HepG2 (cell line): ENCODE measurements at regions not wholly inside any gene's neighbourhood (a gene's known extent, or its start where the extent isn't known, plus 50 kb on each side); places are given as distances from the start of the nearest gene placed in this dataset.

Source experiments
- ATAC-seq: fragments of 200-7000 bp; cut with Tn5 transposase; 3 replicates; pipeline ENCODE4 v1.9.1; 2020; ENCODE audit warnings: mild to moderate bottlenecking, moderate library complexity
- BruUV-seq: library from RNA; stranded (reverse); fragments of 400-500 nt; replicated peaks from 2 replicates; lab custom pipeline; 2021; lab: Mats Ljungman, UMichigan
- CTCF ChIA-PET: fragments of 300-600 bp; formaldehyde crosslinking; extraction: SDS; loops from one replicate; lab custom pipeline; 2021; ENCODE audit warnings: low total read pairs, inconsistent platforms, low intra/inter-chr PET ratio; lab: Yijun Ruan, JAX
- POLR2A ChIA-PET: fragments of 350-600 bp; sonication (Branson Sonifier 250); formaldehyde crosslinking; loops from one replicate; lab custom pipeline; 2020; ENCODE audit warnings: antibody characterized with exemption, inconsistent platforms; lab: Yijun Ruan, JAX
- DNase-seq: peaks from one replicate; pipeline ENCODE4 v3.0.0-alpha.2; 2015; ENCODE audit warnings: low spot score
- FAIRE-seq: peaks from 3 replicates; lab custom pipeline; 2011; peaks lifted over from hg19 to GRCh38; lab: Jason Lieb, UNC
- H2AFZ ChIP-seq: one replicate; pipeline ENCODE4 v1.6.1; 2011; ENCODE audit warnings: low read length, inconsistent platforms
- H3K27ac ChIP-seq: fragments of 300-600 bp; 3 replicates; pipeline ENCODE4 v1.8.0; 2011; ENCODE audit warnings: mixed run types, mild to moderate bottlenecking, mixed read lengths, low read length, inconsistent platforms; ENCODE audit not compliant: insufficient read depth; ENCODE audit errors: extremely low read length
- H3K27me3 ChIP-seq, 2 experiments: fragments of 200-600 bp in 1 of 2; 2 replicates in 1 of 2; 3 replicates in 1 of 2; pipeline versions ENCODE4 v1.6.0 to v1.8.0; 2011; ENCODE audit warnings: low read length in 2 of 2, mild to moderate bottlenecking in 2 of 2, moderate library complexity in 2 of 2, inconsistent platforms in 1 of 2; ENCODE audit not compliant: insufficient read depth in 2 of 2, control insufficient read depth in 1 of 2
- H3K36me3 ChIP-seq, 2 experiments: fragments of 200-600 bp in 1 of 2; replicated peaks in 1 of 2; 2 replicates in 1 of 2; 3 replicates in 1 of 2; pipeline versions ENCODE4 v1.5.1 to v1.8.0; 2011; ENCODE audit warnings: low read length in 2 of 2, inconsistent platforms in 1 of 2; ENCODE audit not compliant: insufficient read depth in 2 of 2, control insufficient read depth in 1 of 2
- H3K4me1 ChIP-seq: 2 replicates; pipeline ENCODE4 v1.5.1; 2012; ENCODE audit warnings: low read length, inconsistent platforms; ENCODE audit not compliant: insufficient read depth
- H3K4me2 ChIP-seq: 2 replicates; pipeline ENCODE4 v1.6.0; 2011; ENCODE audit warnings: low read depth, low read length, inconsistent platforms
- H3K4me3 ChIP-seq, 3 experiments: fragments of 200-600 bp in 1 of 3; sonication (generic), shearing (Covaris generic) in 1 of 3; replicated peaks in 1 of 3; 2 replicates each; pipeline ENCODE4 v1.5.1; 2011 to 2016; ENCODE audit warnings: low read length in 3 of 3, inconsistent platforms in 2 of 3, low read depth in 2 of 3, mild to moderate bottlenecking in 2 of 3, control low read depth in 1 of 3, mixed read lengths in 1 of 3; ENCODE audit not compliant: insufficient read depth in 1 of 3
- H3K79me2 ChIP-seq: one replicate; pipeline ENCODE4 v1.6.1; 2011; ENCODE audit warnings: low read length, inconsistent platforms; ENCODE audit not compliant: insufficient read depth
- H3K9ac ChIP-seq: 2 replicates; pipeline ENCODE4 v1.6.0; 2011; ENCODE audit warnings: mild to moderate bottlenecking, low read depth, low read length, inconsistent platforms; ENCODE audit not compliant: insufficient read depth
- H3K9me3 ChIP-seq: 2 replicates; pipeline ENCODE4 v1.5.1; 2012; ENCODE audit warnings: mild to moderate bottlenecking, low read length
- H4K20me1 ChIP-seq: 2 replicates; pipeline ENCODE4 v1.6.0; 2011; ENCODE audit warnings: inconsistent platforms, mild to moderate bottlenecking, low read length, moderate library complexity; ENCODE audit not compliant: insufficient read depth
- ATM ChIP-seq: fragments of 450-650 bp; IDR thresholded peaks from 2 replicates; pipeline ENCODE4 v1.7.1; 2017; ENCODE audit warnings: mild to moderate bottlenecking, borderline replicate concordance
- CHD4 ChIP-seq: fragments of 200-600 bp; sonication (generic); IDR thresholded peaks from 2 replicates; pipeline ENCODE4 v1.7.0; 2017; ENCODE audit warnings: mild to moderate bottlenecking, low read length, borderline replicate concordance
- HNRNPH1 ChIP-seq: fragments of 200-400 bp; formaldehyde crosslinking; optimal IDR thresholded peaks from 2 replicates; pipeline ENCODE3; 2017; ENCODE audit warnings: mild to moderate bottlenecking, low read depth, low read length
- HOXA9 ChIP-seq: sonication (generic); formaldehyde crosslinking; IDR thresholded peaks from 2 replicates; pipeline ENCODE4 v1.8.1; 2022; ENCODE audit warnings: missing genetic modification reagents, mild to moderate bottlenecking, moderate library complexity, borderline replicate concordance
- ISL2 ChIP-seq: sonication (generic); formaldehyde crosslinking; IDR thresholded peaks from 2 replicates; pipeline ENCODE4 v1.5.0; 2020; ENCODE audit warnings: missing genetic modification reagents
- PAWR ChIP-seq: sonication (generic); formaldehyde crosslinking; IDR thresholded peaks from 2 replicates; pipeline ENCODE4 v1.4.0; 2020; ENCODE audit warnings: missing genetic modification reagents, mild to moderate bottlenecking, borderline replicate concordance
- PAX8 ChIP-seq: sonication (generic); formaldehyde crosslinking; IDR thresholded peaks from 2 replicates; pipeline ENCODE4 v1.8.0; 2022; ENCODE audit warnings: mild to moderate bottlenecking, missing genetic modification reagents, borderline replicate concordance
- ZFP82 ChIP-seq: sonication (generic); formaldehyde crosslinking; IDR thresholded peaks from 2 replicates; pipeline ENCODE4 v1.5.1; 2020; ENCODE audit warnings: mild to moderate bottlenecking, missing genetic modification reagents, borderline replicate concordance
- ZNF124 ChIP-seq: sonication (generic); formaldehyde crosslinking; IDR thresholded peaks from 2 replicates; pipeline ENCODE4 v1.4.0; 2020; ENCODE audit warnings: missing genetic modification reagents
- ZNF570 ChIP-seq: sonication (generic); formaldehyde crosslinking; IDR thresholded peaks from 2 replicates; pipeline ENCODE4 v1.4.0; 2020; ENCODE audit warnings: mild to moderate bottlenecking, missing genetic modification reagents, borderline replicate concordance
- WGBS: methylation state at CpG from one replicate; pipeline ENCODE4 v1.1.6; 2017; ENCODE audit warnings: low lambda C conversion rate; 5-methylcytosine and 5-hydroxymethylcytosine counted together
- in situ Hi-C: cut with HindIII; loops from 2 replicates; pipeline ENCODE4 v1.10.0; 2017; ENCODE audit warnings: low pct_unique_long_range_greater_than_20kb; ENCODE audit not compliant: extremely low pct_ligation_motif_present
- intact Hi-C: fragments of 100-400 bp; cut with micrococcal nuclease; formaldehyde crosslinking; loops from one replicate; pipeline ENCODE4 v1.10.0; 2022; ENCODE audit not compliant: unreplicated experiment
- TF ChIP-seq, protein P1 (sequence below): sonication (generic); formaldehyde crosslinking; IDR thresholded peaks from 2 replicates; pipeline ENCODE4 v1.8.1; 2022; ENCODE audit warnings: low read depth, mild to moderate bottlenecking, missing genetic modification reagents
- TF ChIP-seq, protein P2 (sequence below): sonication (generic); formaldehyde crosslinking; IDR thresholded peaks from 2 replicates; pipeline ENCODE4 v1.4.0; 2020; ENCODE audit warnings: low read depth, mild to moderate bottlenecking, missing genetic modification reagents
- TF ChIP-seq, protein P3 (sequence below): IDR thresholded peaks from 2 replicates; pipeline ENCODE4 v1.6.1; 2016; ENCODE audit warnings: missing compliant biosample characterization, missing genetic modification reagents, borderline replicate concordance
- TF ChIP-seq, protein P4 (sequence below): sonication (generic); formaldehyde crosslinking; IDR thresholded peaks from 2 replicates; pipeline ENCODE4 v1.4.0; 2020; ENCODE audit warnings: missing genetic modification reagents, mild to moderate bottlenecking, borderline replicate concordance
- TF ChIP-seq, protein P5 (sequence below): sonication (generic); formaldehyde crosslinking; conservative IDR thresholded peaks from 2 replicates; pipeline ENCODE4 v1.8.0; 2022; ENCODE audit warnings: missing genetic modification reagents

DNA sequence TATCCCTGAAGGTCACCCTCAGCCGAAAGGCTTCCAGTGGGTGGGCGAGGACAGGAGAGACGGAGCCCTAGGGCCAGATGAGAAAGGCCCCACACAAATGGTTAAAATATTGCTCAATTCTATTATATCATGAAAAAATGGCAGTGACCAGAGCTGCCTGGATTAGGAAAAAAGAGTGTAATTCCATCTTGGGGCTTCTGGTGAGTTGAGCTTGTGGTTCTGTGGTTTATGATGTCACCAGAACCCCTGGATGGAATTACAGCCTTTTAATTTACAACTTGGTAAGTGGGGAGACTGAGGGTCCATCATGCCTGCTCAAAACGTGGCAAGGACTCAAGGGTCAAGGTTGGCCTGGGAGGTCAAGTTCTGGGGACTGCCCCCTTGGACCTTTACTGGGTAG lies 55.5 kb upstream of the STC2 start:
- Histone ChIP-seq H3K27me3 (peaks cover 0 to 16% of the 10 kb centered on the region in 2 experiments; a peak in 3 of 5 replicates), H3K4me3 (no peak overlapping the region), H2AFZ (no peak overlapping the region), H3K4me1 (no peaks in the 10 kb centered on the region), H3K9me3 (no peaks in the 10 kb centered on the region), H3K36me3 (no peaks in the 10 kb centered on the region), H3K79me2 (no peaks in the 10 kb centered on the region), H3K27ac (no peak overlapping the region), H4K20me1 (no peaks in the 10 kb centered on the region), H3K4me2 (no peak overlapping the region), H3K9ac (no peak overlapping the region)
- in situ Hi-C loops (no loop called here), intact Hi-C loops (no loop called here)
- ChIA-PET POLR2A (no interaction called here), CTCF (no interaction called here)
- no TSS peak for BruUV-seq
- DNase-seq (no peak), FAIRE-seq (no peak), ATAC-seq (no peak)
- 74% methylated on average over 3 of the region's 4 CpGs for WGBS
- TF ChIP-seq CHD4 (no peak), ISL2 (CRISPR knock-in tag) (no peak), PAX8 (CRISPR knock-in tag) (no peak), HNRNPH1 (no peak), ZFP82 (CRISPR knock-in tag) (no peak), ZNF570 (CRISPR knock-in tag) (no peak), HOXA9 (CRISPR knock-in tag) (no peak), ZNF124 (no peak), PAWR (no peak), ATM (no peak)
- TF ChIP-seq, protein P1, sequence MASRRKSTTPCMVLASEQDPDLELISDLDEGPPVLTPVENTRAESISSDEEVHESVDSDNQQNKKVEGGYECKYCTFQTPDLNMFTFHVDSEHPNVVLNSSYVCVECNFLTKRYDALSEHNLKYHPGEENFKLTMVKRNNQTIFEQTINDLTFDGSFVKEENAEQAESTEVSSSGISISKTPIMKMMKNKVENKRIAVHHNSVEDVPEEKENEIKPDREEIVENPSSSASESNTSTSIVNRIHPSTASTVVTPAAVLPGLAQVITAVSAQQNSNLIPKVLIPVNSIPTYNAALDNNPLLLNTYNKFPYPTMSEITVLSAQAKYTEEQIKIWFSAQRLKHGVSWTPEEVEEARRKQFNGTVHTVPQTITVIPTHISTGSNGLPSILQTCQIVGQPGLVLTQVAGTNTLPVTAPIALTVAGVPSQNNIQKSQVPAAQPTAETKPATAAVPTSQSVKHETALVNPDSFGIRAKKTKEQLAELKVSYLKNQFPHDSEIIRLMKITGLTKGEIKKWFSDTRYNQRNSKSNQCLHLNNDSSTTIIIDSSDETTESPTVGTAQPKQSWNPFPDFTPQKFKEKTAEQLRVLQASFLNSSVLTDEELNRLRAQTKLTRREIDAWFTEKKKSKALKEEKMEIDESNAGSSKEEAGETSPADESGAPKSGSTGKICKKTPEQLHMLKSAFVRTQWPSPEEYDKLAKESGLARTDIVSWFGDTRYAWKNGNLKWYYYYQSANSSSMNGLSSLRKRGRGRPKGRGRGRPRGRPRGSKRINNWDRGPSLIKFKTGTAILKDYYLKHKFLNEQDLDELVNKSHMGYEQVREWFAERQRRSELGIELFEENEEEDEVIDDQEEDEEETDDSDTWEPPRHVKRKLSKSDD (CRISPR knock-in tag) = no peak
- TF ChIP-seq, protein P2, sequence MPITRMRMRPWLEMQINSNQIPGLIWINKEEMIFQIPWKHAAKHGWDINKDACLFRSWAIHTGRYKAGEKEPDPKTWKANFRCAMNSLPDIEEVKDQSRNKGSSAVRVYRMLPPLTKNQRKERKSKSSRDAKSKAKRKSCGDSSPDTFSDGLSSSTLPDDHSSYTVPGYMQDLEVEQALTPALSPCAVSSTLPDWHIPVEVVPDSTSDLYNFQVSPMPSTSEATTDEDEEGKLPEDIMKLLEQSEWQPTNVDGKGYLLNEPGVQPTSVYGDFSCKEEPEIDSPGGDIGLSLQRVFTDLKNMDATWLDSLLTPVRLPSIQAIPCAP (CRISPR knock-in tag) = no peak
- TF ChIP-seq, protein P3, sequence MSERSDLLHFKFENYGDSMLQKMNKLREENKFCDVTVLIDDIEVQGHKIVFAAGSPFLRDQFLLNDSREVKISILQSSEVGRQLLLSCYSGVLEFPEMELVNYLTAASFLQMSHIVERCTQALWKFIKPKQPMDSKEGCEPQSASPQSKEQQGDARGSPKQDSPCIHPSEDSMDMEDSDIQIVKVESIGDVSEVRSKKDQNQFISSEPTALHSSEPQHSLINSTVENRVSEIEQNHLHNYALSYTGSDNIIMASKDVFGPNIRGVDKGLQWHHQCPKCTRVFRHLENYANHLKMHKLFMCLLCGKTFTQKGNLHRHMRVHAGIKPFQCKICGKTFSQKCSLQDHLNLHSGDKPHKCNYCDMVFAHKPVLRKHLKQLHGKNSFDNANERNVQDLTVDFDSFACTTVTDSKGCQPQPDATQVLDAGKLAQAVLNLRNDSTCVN (CRISPR knock-in tag) = no peak
- TF ChIP-seq, protein P4, sequence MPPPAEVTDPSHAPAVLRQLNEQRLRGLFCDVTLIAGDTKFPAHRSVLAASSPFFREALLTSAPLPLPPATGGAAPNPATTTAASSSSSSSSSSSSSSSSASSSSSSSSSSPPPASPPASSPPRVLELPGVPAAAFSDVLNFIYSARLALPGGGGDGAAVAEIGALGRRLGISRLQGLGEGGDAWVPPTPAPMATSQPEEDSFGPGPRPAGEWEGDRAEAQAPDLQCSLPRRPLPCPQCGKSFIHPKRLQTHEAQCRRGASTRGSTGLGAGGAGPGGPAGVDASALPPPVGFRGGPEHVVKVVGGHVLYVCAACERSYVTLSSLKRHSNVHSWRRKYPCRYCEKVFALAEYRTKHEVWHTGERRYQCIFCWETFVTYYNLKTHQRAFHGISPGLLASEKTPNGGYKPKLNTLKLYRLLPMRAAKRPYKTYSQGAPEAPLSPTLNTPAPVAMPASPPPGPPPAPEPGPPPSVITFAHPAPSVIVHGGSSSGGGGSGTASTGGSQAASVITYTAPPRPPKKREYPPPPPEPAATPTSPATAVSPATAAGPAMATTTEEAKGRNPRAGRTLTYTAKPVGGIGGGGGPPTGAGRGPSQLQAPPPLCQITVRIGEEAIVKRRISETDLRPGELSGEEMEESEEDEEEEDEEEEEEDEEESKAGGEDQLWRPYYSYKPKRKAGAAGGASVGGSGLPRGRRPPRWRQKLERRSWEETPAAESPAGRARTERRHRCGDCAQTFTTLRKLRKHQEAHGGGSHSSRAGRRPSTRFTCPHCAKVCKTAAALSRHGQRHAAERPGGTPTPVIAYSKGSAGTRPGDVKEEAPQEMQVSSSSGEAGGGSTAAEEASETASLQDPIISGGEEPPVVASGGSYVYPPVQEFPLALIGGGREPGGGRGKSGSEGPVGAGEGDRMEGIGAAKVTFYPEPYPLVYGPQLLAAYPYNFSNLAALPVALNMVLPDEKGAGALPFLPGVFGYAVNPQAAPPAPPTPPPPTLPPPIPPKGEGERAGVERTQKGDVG (CRISPR knock-in tag) = no peak
- TF ChIP-seq, protein P5, sequence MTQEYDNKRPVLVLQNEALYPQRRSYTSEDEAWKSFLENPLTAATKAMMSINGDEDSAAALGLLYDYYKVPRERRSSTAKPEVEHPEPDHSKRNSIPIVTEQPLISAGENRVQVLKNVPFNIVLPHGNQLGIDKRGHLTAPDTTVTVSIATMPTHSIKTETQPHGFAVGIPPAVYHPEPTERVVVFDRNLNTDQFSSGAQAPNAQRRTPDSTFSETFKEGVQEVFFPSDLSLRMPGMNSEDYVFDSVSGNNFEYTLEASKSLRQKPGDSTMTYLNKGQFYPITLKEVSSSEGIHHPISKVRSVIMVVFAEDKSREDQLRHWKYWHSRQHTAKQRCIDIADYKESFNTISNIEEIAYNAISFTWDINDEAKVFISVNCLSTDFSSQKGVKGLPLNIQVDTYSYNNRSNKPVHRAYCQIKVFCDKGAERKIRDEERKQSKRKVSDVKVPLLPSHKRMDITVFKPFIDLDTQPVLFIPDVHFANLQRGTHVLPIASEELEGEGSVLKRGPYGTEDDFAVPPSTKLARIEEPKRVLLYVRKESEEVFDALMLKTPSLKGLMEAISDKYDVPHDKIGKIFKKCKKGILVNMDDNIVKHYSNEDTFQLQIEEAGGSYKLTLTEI = no peak
